CD4-positive, alpha-beta T cell treated with Interleukin-2 at 100 ng/mL for 4 hours (primary cell): ENCODE measurements at regions not wholly inside any gene's neighbourhood (a gene's known extent, or its start where the extent isn't known, plus 50 kb on each side); places are given as distances from the start of the nearest gene placed in this dataset.
"Not testable (repeated sequence)": the region's sequence is repeated elsewhere in the genome, so short reads cannot be mapped to it uniquely, and the experiment has no call there.

Experiments
- DNase-seq: peaks from one replicate; pipeline ENCODE4 v3.0.0-alpha.2; 2020; ENCODE audit warnings: low spot score

GRCh38 chr20:7171911-7172310 is 404.4 kb downstream of the BMP2 start:
- DNase-seq: no peak

DNA sequence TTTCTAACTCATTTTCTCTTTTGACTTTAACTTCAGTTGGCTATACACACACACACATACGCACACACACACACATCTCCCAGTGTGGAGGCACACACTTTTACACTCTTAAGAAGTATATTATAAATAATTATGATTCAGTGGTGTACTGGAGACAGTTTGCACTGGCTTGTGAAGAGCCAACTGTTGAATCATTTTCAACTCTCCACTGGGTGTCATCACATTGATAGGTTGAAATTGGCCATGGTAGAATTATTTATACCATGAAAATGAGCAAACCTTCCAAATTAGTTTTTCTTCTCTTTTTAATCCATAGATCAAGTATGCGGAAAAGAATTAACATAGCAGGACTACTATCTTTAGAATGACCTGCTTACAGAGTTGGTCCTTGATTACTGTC is 407.1 kb downstream of the BMP2 start:
- DNase-seq: no peak

DNA sequence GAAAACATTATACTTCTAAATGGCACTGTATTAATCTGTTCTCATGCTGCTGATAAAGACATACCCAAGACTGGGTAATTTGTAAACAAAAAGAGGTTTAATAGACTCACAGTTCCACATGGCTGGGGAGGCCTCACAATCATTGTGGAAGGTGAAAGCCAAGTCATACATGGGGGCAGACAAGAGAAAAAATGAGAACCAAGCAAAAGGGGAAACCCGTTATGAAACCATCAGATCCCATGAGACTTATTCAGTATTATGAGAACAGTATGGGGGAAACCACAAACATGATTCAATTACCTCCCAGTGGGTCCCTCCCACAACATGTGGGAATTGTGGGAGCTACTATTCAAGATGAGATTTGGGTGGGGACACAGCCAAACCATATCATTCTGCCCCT is 408.3 kb downstream of the BMP2 start:
- not testable (repeated sequence) for DNase-seq

- DNase-seq: no peak
Observed at GRCh38 chr20:7178004-7178403, 410.5 kb downstream of the BMP2 start.

GRCh38 chr20:7180256-7181045 is 413.0 kb downstream of the BMP2 start:
- DNase-seq: no peak

- DNase-seq: no peak
Observed at GRCh38 chr20:7189231-7189630, 421.7 kb downstream of the BMP2 start.

- no peak for DNase-seq
Observed at GRCh38 chr20:7193681-7194080, 426.2 kb downstream of the BMP2 start.

- no peak for DNase-seq
Observed at GRCh38 chr20:7195704-7196103, 428.2 kb downstream of the BMP2 start.

GRCh38 chr20:7196481-7196880 is 429.0 kb downstream of the BMP2 start:
- no peak for DNase-seq

DNA sequence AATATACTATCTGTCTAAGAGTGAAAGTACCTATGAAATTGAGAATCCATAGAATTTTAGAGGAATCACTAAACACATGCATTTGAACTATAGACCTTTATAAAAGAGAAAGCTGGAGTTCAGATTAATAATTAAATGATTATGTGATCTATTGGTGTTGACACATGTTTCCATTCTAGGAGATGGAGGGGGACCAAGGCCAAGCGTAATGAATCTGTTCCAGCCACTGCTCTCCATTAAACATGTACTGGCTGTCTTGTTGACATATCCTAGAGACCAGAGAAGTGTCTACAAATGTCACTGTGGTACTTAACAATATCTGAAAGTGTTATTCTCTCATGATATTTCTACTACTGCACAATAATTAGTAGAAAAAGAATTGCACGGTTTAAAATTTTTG is 432.4 kb downstream of the BMP2 start:
- no peak for DNase-seq

GRCh38 chr20:7207186-7207798 is 439.8 kb downstream of the BMP2 start:
- DNase-seq: no peak

- DNase-seq: no peak
Observed at GRCh38 chr20:7210910-7211309, 443.4 kb downstream of the BMP2 start.

DNA sequence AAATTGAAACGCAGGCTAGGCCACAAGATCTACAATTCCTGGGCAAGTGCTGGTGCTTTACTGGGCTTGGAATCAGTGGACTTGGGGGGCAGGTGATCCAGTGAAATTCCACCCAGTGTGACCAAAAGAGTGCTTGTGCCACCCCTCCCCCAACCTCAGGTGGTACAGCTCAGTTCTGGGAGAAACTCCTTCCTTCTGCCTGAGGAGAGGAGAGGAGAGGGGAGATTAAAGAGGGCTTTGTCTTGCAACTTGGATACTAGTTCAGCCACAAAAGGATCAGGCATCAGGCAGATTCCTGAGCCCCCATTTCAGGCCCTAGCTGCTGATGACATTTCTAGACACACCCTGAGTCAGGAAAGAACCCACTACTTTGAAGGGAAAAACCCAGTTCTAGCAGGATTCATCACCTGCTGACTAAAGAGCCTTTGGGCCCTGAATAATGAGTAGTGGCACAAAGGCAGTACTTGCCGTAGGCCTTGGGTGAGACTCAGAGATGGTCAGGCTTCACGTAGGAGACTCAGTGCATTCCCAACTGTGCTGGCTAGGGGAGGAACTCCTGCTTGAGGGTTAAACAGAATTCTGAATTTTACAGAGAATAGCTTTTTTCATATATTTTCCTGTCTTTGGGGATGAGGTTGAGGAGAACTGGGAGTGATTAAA is 446.7 kb downstream of the BMP2 start:
- DNase-seq: no peak

DNA sequence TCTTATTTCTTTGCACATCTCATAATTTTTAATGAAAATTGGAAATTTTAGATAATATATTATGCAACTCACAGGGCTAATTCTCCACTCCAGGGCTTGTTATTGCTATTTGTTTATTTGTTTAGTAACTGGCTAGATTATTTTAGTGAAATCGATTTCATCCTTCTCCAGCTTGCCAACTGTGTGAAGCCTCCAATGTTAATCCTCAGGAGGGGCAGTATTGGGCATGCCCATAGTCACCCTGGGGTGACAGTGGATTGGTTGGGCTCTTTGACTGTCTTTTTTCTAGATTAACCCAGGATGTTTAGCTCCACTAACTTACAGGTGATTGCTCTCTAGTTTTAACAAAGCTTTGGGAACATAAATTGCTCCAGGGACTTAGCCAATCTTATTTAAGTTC is 450.1 kb downstream of the BMP2 start:
- DNase-seq: no peak

DNA sequence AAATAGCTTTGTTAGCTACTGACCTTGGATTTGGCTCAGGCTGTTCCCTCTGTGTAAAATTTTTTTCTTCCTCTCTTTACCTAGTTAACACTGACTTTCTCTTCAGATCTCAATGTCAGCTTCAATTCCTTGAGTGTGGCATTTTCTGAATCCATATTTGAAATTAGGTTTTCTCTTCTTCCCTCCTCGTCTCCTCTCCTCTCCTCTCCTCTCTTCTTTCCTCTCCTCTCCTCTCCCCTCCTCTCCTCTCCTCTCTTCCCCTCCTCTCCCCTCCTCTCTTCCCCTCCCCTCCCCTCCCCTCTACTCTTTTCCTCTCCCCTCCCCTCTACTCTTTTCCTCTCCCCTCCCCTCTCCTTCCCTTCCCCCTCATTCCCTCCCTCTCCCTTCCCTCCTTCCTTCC is 453.3 kb downstream of the BMP2 start:
- DNase-seq: no peak

DNA sequence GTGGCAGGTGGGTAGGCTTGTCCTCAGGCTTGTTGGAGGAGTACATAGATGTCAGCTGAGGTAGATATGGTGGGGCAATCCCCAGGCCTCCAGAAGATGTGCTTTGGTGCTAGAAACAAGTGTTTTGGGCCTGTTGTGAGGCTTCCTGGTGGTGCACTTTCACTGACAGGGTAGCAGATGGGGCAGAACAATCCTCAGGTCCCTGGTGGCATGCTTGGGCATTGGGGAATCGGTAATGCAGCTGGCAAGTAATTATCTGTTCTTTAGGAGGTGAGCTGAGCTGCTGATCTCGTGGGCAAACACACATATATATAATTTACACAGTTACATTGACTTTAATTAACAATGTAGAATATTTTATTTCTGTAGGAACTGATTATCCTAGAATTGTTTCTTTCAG is 458.7 kb downstream of the BMP2 start:
- no peak for DNase-seq

DNA sequence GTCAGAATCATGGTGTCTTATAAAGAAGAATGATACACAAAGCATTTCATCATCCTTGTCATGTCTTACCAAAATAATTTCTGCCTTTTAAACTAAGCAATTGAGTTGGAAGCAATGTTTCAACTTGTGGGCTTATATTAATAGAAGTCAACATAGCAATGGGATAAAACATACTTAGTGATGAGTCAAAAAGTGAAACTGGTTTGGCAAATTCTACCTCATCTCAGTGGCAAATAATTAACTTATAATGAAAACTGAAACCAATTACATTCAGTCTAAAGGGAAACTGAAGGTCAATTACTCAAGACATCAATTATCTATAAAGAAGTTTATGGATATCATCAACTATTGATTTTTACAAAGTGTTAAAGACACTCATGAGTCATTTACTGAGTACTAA is 463.8 kb downstream of the BMP2 start:
- no peak for DNase-seq

GRCh38 chr20:7232796-7233195 is 465.3 kb downstream of the BMP2 start:
- no peak for DNase-seq

GRCh38 chr20:7237251-7237650 is 469.8 kb downstream of the BMP2 start:
- DNase-seq: no peak

GRCh38 chr20:7240490-7240889 is 473.0 kb downstream of the BMP2 start:
- DNase-seq: no peak

GRCh38 chr20:7248281-7249201 is 481.1 kb downstream of the BMP2 start:
- no peak for DNase-seq

DNA sequence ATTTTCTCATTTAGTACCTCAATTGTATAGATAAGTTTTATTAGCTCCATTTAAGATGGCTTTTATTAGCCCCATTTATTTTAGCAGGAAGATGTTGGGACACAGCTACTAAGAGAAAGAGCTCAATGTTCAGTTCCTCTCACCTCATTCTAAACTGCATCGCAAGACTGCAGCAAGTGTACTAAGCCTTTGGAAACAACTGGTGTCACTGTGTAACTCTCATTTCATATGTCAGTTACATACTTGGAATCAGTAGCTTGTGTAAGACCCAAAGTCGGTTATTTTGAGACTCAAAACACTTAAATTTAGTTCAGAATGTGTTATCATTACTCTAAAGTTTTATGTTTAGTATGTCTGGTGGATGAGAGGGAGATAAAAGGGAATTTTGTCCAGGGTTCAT is 482.9 kb downstream of the BMP2 start:
- DNase-seq: no peak
